GM12874 (cell line): ENCODE measurements at regions not wholly inside any gene's neighbourhood (a gene's known extent, or its start where the extent isn't known, plus 50 kb on each side); places are given as distances from the start of the nearest gene placed in this dataset.

Experiments
- CTCF ChIP-seq: IDR thresholded peaks from 2 replicates; pipeline ENCODE4 v1.5.1; 2011; ENCODE audit warnings: low read depth, mild to moderate bottlenecking, control low read depth, low read length, moderate library complexity; ENCODE audit not compliant: insufficient read depth

DNA sequence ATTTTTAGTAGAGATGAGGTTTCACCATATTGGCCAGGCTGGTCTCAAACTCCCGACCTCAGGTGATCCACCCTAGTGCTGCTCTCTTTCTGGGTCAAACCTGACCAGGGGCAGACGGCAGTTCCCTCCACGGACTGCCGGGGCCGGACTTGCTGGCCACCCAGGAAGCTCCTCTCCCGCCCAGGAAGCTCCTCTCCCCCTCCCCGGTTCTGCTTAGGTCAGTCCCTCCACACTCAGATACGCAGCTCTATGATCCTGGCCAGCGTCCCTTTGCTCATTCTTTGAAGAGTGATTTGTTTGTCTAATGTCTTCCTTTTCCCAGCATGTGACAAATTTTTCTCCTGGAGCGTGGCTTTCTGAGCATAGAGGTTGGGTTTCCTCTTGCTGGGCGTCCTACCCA is 125.3 kb upstream of the B3GAT1 start:
- TF ChIP-seq CTCF = no peak

- TF ChIP-seq CTCF = no peak
Measured at GRCh38 chr11:134536677-134537076, 124.6 kb upstream of the B3GAT1 start.

DNA sequence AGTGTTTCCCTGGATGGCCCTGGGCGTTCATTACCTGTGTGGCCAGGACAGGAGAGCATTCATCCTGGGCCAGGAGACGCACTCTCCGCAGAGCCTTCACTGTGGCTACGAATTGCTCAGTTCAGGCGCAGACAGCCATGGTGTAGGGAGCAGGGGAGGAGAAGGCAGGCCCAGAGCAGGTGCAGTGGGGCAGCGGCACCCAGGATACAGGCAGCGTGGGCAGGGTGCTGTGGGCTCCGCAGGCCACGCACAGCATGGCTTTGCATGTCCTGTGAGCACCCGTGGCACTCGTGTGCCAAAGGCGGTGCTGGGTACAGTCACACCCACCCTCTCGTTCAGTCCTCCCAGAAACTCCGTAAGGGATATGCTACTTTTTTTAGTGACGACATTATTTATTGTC is 124.2 kb upstream of the B3GAT1 start:
- no peak for TF ChIP-seq CTCF

DNA sequence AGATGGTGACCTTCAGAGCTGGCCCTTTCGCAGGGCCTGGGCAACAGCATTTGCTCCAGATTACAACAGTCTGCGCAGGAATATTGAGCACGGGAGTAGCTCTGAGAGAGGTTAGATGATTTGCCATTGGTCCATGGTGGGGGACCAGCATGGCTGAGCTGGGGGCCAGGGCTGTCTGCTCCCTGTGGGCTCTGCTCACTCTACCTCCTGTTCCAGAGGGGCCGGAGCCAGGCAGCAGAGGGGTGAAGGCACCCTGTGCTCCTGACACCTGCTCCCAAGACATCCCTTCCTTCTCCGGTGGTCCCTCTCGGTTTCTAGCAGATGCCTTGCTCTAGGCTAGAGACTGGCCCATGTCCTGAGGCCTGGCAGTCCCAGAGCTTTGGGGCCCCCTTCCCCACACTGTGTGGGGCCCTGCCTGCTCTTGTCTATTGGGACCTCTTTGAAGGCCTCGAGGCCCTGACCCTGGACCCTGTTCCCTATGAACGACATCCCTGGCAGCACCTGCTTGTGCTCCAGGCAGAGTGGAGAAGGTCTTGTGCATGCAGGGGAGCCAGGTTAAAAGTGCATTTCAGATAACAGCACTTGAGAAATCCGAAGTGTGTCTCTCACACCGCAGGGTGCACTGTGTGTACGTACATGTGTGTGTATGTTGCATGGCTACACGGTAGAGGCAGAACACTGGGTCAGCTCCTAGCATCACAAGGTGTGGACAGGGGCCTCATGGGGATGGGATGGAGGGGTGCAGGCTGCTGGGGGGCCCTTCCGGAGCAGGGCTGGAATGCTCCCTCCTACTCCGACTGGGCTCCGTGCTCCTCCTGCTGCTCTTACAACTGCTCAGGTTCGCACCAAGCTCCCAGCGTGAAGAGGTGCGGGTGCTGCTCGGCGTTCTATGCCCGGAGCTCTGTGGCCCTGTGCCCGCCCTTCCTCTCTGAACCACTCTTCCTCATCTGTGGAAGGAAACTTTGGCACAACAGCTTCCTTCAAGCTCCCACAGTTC is 123.3 kb upstream of the B3GAT1 start:
- no peak for TF ChIP-seq CTCF

GRCh38 chr11:134533511-134533910 is 121.5 kb upstream of the B3GAT1 start:
- no peak for TF ChIP-seq CTCF

DNA sequence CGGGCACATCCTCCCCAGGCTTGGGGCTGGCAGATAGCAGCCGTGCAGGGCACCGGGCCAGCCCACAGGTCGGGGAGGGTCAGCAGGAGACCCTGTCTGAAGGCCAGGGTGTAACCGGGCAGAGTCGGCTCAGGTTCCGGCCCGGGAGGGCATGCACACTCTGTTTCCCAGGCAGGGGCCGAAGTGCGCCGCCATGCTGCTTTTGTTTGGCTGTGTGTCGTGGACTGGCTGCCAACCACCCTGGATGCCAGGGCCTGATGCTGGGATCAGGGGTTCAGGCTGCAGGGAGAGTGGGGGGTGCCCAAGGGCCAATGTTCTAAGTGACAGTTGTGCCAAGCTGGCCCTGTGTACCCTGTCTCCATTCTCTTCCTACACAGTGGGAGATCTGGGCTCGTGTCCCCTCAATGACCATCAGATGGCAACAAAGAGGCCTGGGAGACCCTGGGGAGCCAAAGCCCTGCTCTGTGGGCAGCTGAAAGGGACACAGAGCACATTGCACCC is 120.9 kb upstream of the B3GAT1 start:
- no peak for TF ChIP-seq CTCF

- no peak for TF ChIP-seq CTCF
Measured at GRCh38 chr11:134532131-134532920, 120.3 kb upstream of the B3GAT1 start.
